ENCODE measurements at regions not wholly inside any gene's neighbourhood (a gene's known extent, or its start where the extent isn't known, plus 50 kb on each side); places are given as distances from the start of the nearest gene placed in this dataset.

- no peaks in the 10 kb centered on the region for H3K36me3 Mint-ChIP-seq
- no peak overlapping the region for H3K4me3 Mint-ChIP-seq
- no peak overlapping the region for H3K27ac Mint-ChIP-seq
- no peaks in the 10 kb centered on the region for H3K4me1 Mint-ChIP-seq (ENCODE audit: low read depth)
- no peaks in the 10 kb centered on the region for H3K9me3 Mint-ChIP-seq (ENCODE audit: low read depth)
- H3K27me3 Mint-ChIP-seq: no peaks in the 10 kb centered on the region
These were observed 142.5 kb upstream of the SHH start for GRCh38 chr7:155954550-155955366.

- no peaks in the 10 kb centered on the region for H3K9me3 Mint-ChIP-seq (ENCODE audit: low read depth)
- H3K27ac Mint-ChIP-seq: no peak overlapping the region
- no peaks in the 10 kb centered on the region for H3K27me3 Mint-ChIP-seq
- H3K36me3 Mint-ChIP-seq: no peaks in the 10 kb centered on the region
- H3K4me3 Mint-ChIP-seq: no peak overlapping the region
- H3K4me1 Mint-ChIP-seq (ENCODE audit: low read depth): no peaks in the 10 kb centered on the region
These were observed 141.7 kb upstream of the SHH start for GRCh38 chr7:155953781-155954549.

GRCh38 chr7:155953501-155953778, 141.2 kb upstream of the SHH start:
- Mint-ChIP-seq H3K27ac (no peak overlapping the region), H3K9me3 (ENCODE audit: low read depth) (no peaks in the 10 kb centered on the region), H3K36me3 (no peaks in the 10 kb centered on the region), H3K4me3 (no peak overlapping the region), H3K4me1 (ENCODE audit: low read depth) (no peaks in the 10 kb centered on the region), H3K27me3 (no peaks in the 10 kb centered on the region)

GRCh38 chr7:155951554-155952158, 139.4 kb upstream of the SHH start:
- Mint-ChIP-seq H3K27me3 (no peaks in the 10 kb centered on the region), H3K36me3 (no peaks in the 10 kb centered on the region), H3K4me3 (no peak overlapping the region), H3K4me1 (ENCODE audit: low read depth) (no peaks in the 10 kb centered on the region), H3K27ac (no peak overlapping the region), H3K9me3 (ENCODE audit: low read depth) (no peaks in the 10 kb centered on the region)

GRCh38 chr7:155950898-155951553, 138.8 kb upstream of the SHH start:
- H3K9me3 Mint-ChIP-seq (ENCODE audit: low read depth): no peaks in the 10 kb centered on the region
- H3K4me1 Mint-ChIP-seq (ENCODE audit: low read depth): no peaks in the 10 kb centered on the region
- H3K27ac Mint-ChIP-seq: no peak overlapping the region
- H3K27me3 Mint-ChIP-seq: no peaks in the 10 kb centered on the region
- no peak overlapping the region for H3K4me3 Mint-ChIP-seq
- H3K36me3 Mint-ChIP-seq: no peaks in the 10 kb centered on the region

GRCh38 chr7:155948845-155949244, 136.6 kb upstream of the SHH start:
- no peak overlapping the region for H3K4me3 Mint-ChIP-seq

GRCh38 chr7:155948423-155948822, 136.2 kb upstream of the SHH start:
- Mint-ChIP-seq H3K4me1 (ENCODE audit: low read depth) (peaks cover 7% of the 10 kb centered on the region), H3K4me3 (no peak overlapping the region), H3K27ac (no peak overlapping the region), H3K36me3 (no peaks in the 10 kb centered on the region), H3K9me3 (ENCODE audit: low read depth) (no peaks in the 10 kb centered on the region), H3K27me3 (no peaks in the 10 kb centered on the region)

More at GRCh38 chr7:155948845-155949244, 136.6 kb upstream of the SHH start:
- Mint-ChIP-seq H3K27ac (no peak overlapping the region), H3K27me3 (no peaks in the 10 kb centered on the region), H3K4me1 (ENCODE audit: low read depth) (peaks cover 3% of the 10 kb centered on the region), H3K9me3 (ENCODE audit: low read depth) (no peaks in the 10 kb centered on the region), H3K36me3 (no peaks in the 10 kb centered on the region)

- Mint-ChIP-seq H3K9me3 (ENCODE audit: low read depth) (no peaks in the 10 kb centered on the region), H3K36me3 (no peaks in the 10 kb centered on the region), H3K4me1 (ENCODE audit: low read depth) (peaks cover 12% of the 10 kb centered on the region), H3K27ac (no peak overlapping the region), H3K4me3 (no peak overlapping the region), H3K27me3 (no peaks in the 10 kb centered on the region)
These were observed 134.8 kb upstream of the SHH start for GRCh38 chr7:155947051-155947450.

GRCh38 chr7:155945670-155946325, 133.5 kb upstream of the SHH start:
- Mint-ChIP-seq H3K27ac (no peak overlapping the region), H3K27me3 (no peaks in the 10 kb centered on the region), H3K4me1 (ENCODE audit: low read depth) (peaks cover 13% of the 10 kb centered on the region)

GRCh38 chr7:155944901-155945300, 132.6 kb upstream of the SHH start:
- H3K27ac Mint-ChIP-seq: no peak overlapping the region
- peaks cover 13% of the 10 kb centered on the region for H3K4me1 Mint-ChIP-seq (ENCODE audit: low read depth)
- H3K4me3 Mint-ChIP-seq: no peak overlapping the region
- H3K9me3 Mint-ChIP-seq (ENCODE audit: low read depth): peaks cover 3% of the 10 kb centered on the region
- no peaks in the 10 kb centered on the region for H3K27me3 Mint-ChIP-seq
- no peaks in the 10 kb centered on the region for H3K36me3 Mint-ChIP-seq

More at GRCh38 chr7:155945670-155946325, 133.5 kb upstream of the SHH start:
- H3K36me3 Mint-ChIP-seq: no peaks in the 10 kb centered on the region
- H3K4me3 Mint-ChIP-seq: no peak overlapping the region
- H3K9me3 Mint-ChIP-seq (ENCODE audit: low read depth): no peaks in the 10 kb centered on the region

GRCh38 chr7:155943251-155943899, 131.1 kb upstream of the SHH start:
- Mint-ChIP-seq H3K4me1 (ENCODE audit: low read depth) (peaks cover 13% of the 10 kb centered on the region), H3K27ac (no peak overlapping the region), H3K4me3 (no peak overlapping the region), H3K36me3 (no peaks in the 10 kb centered on the region), H3K9me3 (ENCODE audit: low read depth) (peaks cover 16% of the 10 kb centered on the region), H3K27me3 (no peaks in the 10 kb centered on the region)

GRCh38 chr7:155942226-155942950, 130.1 kb upstream of the SHH start:
- Mint-ChIP-seq H3K27ac (no peak overlapping the region), H3K4me3 (no peak overlapping the region), H3K4me1 (ENCODE audit: low read depth) (peaks cover 13% of the 10 kb centered on the region), H3K27me3 (peaks cover 4% of the 10 kb centered on the region), H3K36me3 (no peaks in the 10 kb centered on the region), H3K9me3 (ENCODE audit: low read depth) (peaks cover 16% of the 10 kb centered on the region)

GRCh38 chr7:155941688-155942087, 129.4 kb upstream of the SHH start:
- Mint-ChIP-seq H3K36me3 (no peaks in the 10 kb centered on the region), H3K27ac (no peak overlapping the region), H3K4me3 (no peak overlapping the region), H3K9me3 (ENCODE audit: low read depth) (peaks cover 16% of the 10 kb centered on the region), H3K4me1 (ENCODE audit: low read depth) (peaks cover 13% of the 10 kb centered on the region), H3K27me3 (peaks cover 4% of the 10 kb centered on the region)

- Mint-ChIP-seq H3K36me3 (no peaks in the 10 kb centered on the region), H3K4me1 (ENCODE audit: low read depth) (peaks cover 13% of the 10 kb centered on the region), H3K27ac (no peak overlapping the region), H3K4me3 (no peak overlapping the region), H3K9me3 (ENCODE audit: low read depth) (peaks cover 16% of the 10 kb centered on the region), H3K27me3 (peaks cover 4% of the 10 kb centered on the region)
These were observed 127.1 kb upstream of the SHH start for GRCh38 chr7:155939350-155939749.
